Medulla oblongata (tissue), 1 donor: ENCODE measurements at regions not wholly inside any gene's neighbourhood (a gene's known extent, or its start where the extent isn't known, plus 50 kb on each side); places are given as distances from the start of the nearest gene placed in this dataset.
A peak's percentile ranks its signal among the peaks of the same experiment; 100 is the strongest.

Experiments
- DNase-seq: peaks from one replicate; pipeline ENCODE4 v3.0.0-alpha.2; 2015; ENCODE audit errors: extremely low spot score

GRCh38 chr10:55500931-55501559 lies 700.0 kb upstream of the PCDH15 start:
- DNase-seq, result peak; percentile 20

- DNase-seq, result no peak
These were observed 697.0 kb upstream of the PCDH15 start for GRCh38 chr10:55497893-55498499.

- DNase-seq, result no peak
These were observed 694.5 kb upstream of the PCDH15 start for GRCh38 chr10:55495555-55495954.

- no peak for DNase-seq
These were observed 690.7 kb upstream of the PCDH15 start for GRCh38 chr10:55491712-55492111.

- DNase-seq, result no peak
These were observed 684.8 kb upstream of the PCDH15 start for GRCh38 chr10:55485827-55486226.

GRCh38 chr10:55476129-55476528 lies 675.1 kb upstream of the PCDH15 start:
- DNase-seq, result no peak

GRCh38 chr10:55474258-55474657 lies 673.2 kb upstream of the PCDH15 start:
- DNase-seq, result no peak

GRCh38 chr10:55470840-55471239 lies 669.8 kb upstream of the PCDH15 start:
- DNase-seq, result no peak

GRCh38 chr10:55466806-55467504 lies 665.9 kb upstream of the PCDH15 start:
- no peak for DNase-seq

GRCh38 chr10:55464083-55464482 lies 663.1 kb upstream of the PCDH15 start:
- DNase-seq, result no peak

- DNase-seq, result no peak
These were observed 659.0 kb upstream of the PCDH15 start for GRCh38 chr10:55460008-55460407.

GRCh38 chr10:55449981-55450380 lies 649.0 kb upstream of the PCDH15 start:
- DNase-seq, result no peak

GRCh38 chr10:55446441-55447002 lies 645.5 kb upstream of the PCDH15 start:
- DNase-seq, result no peak

- no peak for DNase-seq
These were observed 640.7 kb upstream of the PCDH15 start for GRCh38 chr10:55441777-55442176.

GRCh38 chr10:55426138-55426537 lies 625.1 kb upstream of the PCDH15 start:
- no peak for DNase-seq

- DNase-seq, result peak; percentile 92
These were observed 609.4 kb upstream of the PCDH15 start for GRCh38 chr10:55410415-55410885.

GRCh38 chr10:55404094-55404493 lies 603.1 kb upstream of the PCDH15 start:
- no peak for DNase-seq

- no peak for DNase-seq
These were observed 599.2 kb upstream of the PCDH15 start for GRCh38 chr10:55400075-55400849.

- DNase-seq, result no peak
These were observed 597.5 kb upstream of the PCDH15 start for GRCh38 chr10:55398497-55398882.

GRCh38 chr10:55397777-55398496 lies 596.9 kb upstream of the PCDH15 start:
- no peak for DNase-seq

GRCh38 chr10:55378196-55378595 lies 577.2 kb upstream of the PCDH15 start:
- no peak for DNase-seq
